Fibroblast of lung (primary cell): ENCODE measurements at regions not wholly inside any gene's neighbourhood (a gene's known extent, or its start where the extent isn't known, plus 50 kb on each side); places are given as distances from the start of the nearest gene placed in this dataset.

Source experiments
- DNase-seq, 2 donors: peaks; one replicate each; pipeline versions ENCODE4 v3.0.0 to v3.0.0-alpha.2; 2010; ENCODE audit warnings: low read depth in 2 of 2
- H2AFZ ChIP-seq: 2 replicates; pipeline ENCODE4 v1.5.1; 2012; ENCODE audit warnings: low read length, control low read depth, inconsistent platforms
- H3K27ac ChIP-seq: 2 replicates; pipeline ENCODE4 v1.5.1; 2011; ENCODE audit warnings: low read length, control low read depth; ENCODE audit not compliant: insufficient read depth
- H3K27me3 ChIP-seq: 2 replicates; pipeline ENCODE4 v1.5.1; 2011; ENCODE audit warnings: mild to moderate bottlenecking, low read length; ENCODE audit not compliant: control insufficient read depth, insufficient read depth
- H3K36me3 ChIP-seq: 2 replicates; pipeline ENCODE4 v1.5.1; 2011; ENCODE audit warnings: low read length; ENCODE audit not compliant: control insufficient read depth, insufficient read depth
- H3K4me1 ChIP-seq: 2 replicates; pipeline ENCODE4 v1.5.1; 2011; ENCODE audit warnings: low read length; ENCODE audit not compliant: control insufficient read depth, insufficient read depth; ENCODE audit errors: extremely low read depth
- H3K4me2 ChIP-seq: 2 replicates; pipeline ENCODE4 v1.5.1; 2011; ENCODE audit warnings: low read length, control low read depth; ENCODE audit not compliant: insufficient read depth; ENCODE audit errors: extremely low read depth
- H3K4me3 ChIP-seq, 4 experiments: fragments of 200-600 bp in 1 of 4; sonication (generic) in 1 of 4; replicated peaks in 1 of 4; 2 replicates each; pipeline ENCODE4 v1.5.1; 2011 to 2016; ENCODE audit warnings: low read length in 4 of 4, low read depth in 3 of 4, mild to moderate bottlenecking in 3 of 4, control low read depth in 2 of 4, inconsistent platforms in 1 of 4, mixed read lengths in 1 of 4; ENCODE audit not compliant: insufficient read depth in 1 of 4; ENCODE audit errors: control extremely low read depth in 1 of 4
- H3K79me2 ChIP-seq: 2 replicates; pipeline ENCODE4 v1.5.1; 2012; ENCODE audit warnings: mild to moderate bottlenecking, low read length, inconsistent platforms; ENCODE audit not compliant: control insufficient read depth, insufficient read depth
- H3K9ac ChIP-seq: 2 replicates; pipeline ENCODE4 v1.5.1; 2011; ENCODE audit warnings: mild to moderate bottlenecking, low read length, control low read depth; ENCODE audit not compliant: insufficient read depth
- H3K9me3 ChIP-seq: 2 replicates; pipeline ENCODE4 v1.5.1; 2012; ENCODE audit warnings: low read depth, low read length; ENCODE audit not compliant: control insufficient read depth, insufficient read depth
- H4K20me1 ChIP-seq: 2 replicates; pipeline ENCODE4 v1.5.1; 2011; ENCODE audit warnings: low read length; ENCODE audit not compliant: control insufficient read depth, insufficient read depth; ENCODE audit errors: extremely low read depth
- EZH2 ChIP-seq: IDR thresholded peaks from 2 replicates; pipeline ENCODE4 v1.5.1; 2012; ENCODE audit warnings: low read length, control low read depth, mild to moderate bottlenecking; ENCODE audit errors: missing control alignments
- TF ChIP-seq, protein P1 (sequence below), 2 donors: IDR thresholded peaks in 1 of 2; conservative IDR thresholded peaks in 1 of 2; 1 replicate in 1 of 2; 2 replicates in 1 of 2; pipeline ENCODE4 v1.5.1; 2011 to 2012; ENCODE audit warnings: low read length in 2 of 2, control low read depth in 1 of 2, inconsistent platforms in 1 of 2, low read depth in 1 of 2, mild to moderate bottlenecking in 1 of 2

DNA sequence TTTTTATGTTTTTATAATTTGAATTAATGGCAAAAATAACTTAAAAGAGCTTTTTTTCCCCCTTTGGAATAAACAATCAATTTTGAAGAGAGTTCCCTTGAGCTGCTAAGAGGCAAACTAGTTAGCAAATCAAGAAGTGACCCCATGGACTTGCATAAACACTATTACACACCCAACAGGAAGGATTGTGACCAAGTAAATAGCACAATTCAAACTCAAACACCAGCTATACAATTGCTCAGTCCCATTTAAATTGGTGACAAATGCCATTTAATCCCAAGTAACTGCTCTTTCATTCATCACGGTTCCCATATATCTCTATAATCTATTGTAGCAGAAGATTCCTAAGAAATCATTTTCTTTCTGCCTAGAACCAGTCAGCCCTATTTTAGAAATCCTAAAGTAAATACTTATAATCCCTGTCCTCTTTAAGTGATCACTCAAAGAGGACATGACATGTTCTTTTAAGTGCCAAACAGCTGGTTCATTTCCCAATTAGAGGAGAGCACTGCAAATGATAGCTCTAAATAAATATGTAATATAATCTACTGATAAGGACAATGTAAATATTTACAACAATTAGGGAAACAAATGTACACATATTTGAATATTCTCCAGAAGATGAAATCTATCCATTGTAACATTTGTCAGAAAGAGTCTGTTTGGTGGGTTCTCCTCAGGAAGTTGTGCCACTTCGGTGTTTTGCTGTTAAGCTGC lies 137.8 kb upstream of the ADAMTS9 start:
- Histone ChIP-seq H3K4me1 (peaks cover 2% of the 10 kb centered on the region), H4K20me1 (no peaks in the 10 kb centered on the region), H3K4me3 (no peak overlapping the region), H3K4me2 (no peak overlapping the region), H3K9me3 (no peaks in the 10 kb centered on the region), H3K36me3 (no peaks in the 10 kb centered on the region), H2AFZ (no peak overlapping the region), H3K79me2 (no peaks in the 10 kb centered on the region), H3K27ac (no peak overlapping the region), H3K9ac (no peak overlapping the region), H3K27me3 (no peaks in the 10 kb centered on the region)
- DNase-seq = peak in 1 of 2 donors; percentile 39
- TF ChIP-seq, protein P1, sequence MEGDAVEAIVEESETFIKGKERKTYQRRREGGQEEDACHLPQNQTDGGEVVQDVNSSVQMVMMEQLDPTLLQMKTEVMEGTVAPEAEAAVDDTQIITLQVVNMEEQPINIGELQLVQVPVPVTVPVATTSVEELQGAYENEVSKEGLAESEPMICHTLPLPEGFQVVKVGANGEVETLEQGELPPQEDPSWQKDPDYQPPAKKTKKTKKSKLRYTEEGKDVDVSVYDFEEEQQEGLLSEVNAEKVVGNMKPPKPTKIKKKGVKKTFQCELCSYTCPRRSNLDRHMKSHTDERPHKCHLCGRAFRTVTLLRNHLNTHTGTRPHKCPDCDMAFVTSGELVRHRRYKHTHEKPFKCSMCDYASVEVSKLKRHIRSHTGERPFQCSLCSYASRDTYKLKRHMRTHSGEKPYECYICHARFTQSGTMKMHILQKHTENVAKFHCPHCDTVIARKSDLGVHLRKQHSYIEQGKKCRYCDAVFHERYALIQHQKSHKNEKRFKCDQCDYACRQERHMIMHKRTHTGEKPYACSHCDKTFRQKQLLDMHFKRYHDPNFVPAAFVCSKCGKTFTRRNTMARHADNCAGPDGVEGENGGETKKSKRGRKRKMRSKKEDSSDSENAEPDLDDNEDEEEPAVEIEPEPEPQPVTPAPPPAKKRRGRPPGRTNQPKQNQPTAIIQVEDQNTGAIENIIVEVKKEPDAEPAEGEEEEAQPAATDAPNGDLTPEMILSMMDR (conservative IDR thresholded peaks at IDR 0.05 in 1 of 2, IDR thresholded peaks at IDR 0.05 in 1 of 2; ENCODE audit: low read depth in 1 of 2, low read length in 2 of 2) = no peak
- TF ChIP-seq EZH2 = no peak

DNA sequence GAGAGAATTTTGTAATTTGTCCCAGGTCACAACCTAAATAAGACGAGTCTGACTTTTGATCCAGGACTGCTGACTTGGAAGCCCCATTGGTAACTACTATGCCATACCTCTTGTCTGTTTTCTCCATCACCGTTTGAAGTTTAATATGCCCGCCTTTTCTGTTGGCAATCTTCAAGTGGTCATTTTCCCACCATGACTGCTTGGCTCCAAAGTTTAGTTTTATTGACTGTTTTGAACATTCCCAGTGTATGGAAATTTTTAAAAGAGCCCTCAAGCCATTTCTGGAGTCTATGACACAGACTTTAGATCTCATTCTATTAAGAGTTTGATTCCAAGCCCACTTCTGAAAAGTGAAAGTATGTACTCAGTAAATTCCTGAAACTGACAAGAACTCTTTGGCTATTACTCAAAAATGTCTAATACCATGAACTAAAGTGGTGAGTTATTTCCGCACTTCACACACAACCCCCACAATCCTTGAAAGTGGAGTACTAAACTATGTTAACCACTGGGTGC lies 136.7 kb upstream of the ADAMTS9 start:
- DNase-seq = peak; percentile 30 to 52
- no peaks in the 10 kb centered on the region for H3K36me3 ChIP-seq
- no peaks in the 10 kb centered on the region for H3K9me3 ChIP-seq
- H3K9ac ChIP-seq = no peak overlapping the region
- peak overlapping the region; percentile 27 for H3K4me2 ChIP-seq
- no peak overlapping the region for H3K4me3 ChIP-seq
- H3K27ac ChIP-seq = no peak overlapping the region
- no peaks in the 10 kb centered on the region for H3K27me3 ChIP-seq
- H3K4me1 ChIP-seq = peaks cover 2% of the 10 kb centered on the region
- TF ChIP-seq EZH2 = no peak
- TF ChIP-seq, protein P1 (conservative IDR thresholded peaks at IDR 0.05 in 1 of 2, IDR thresholded peaks at IDR 0.05 in 1 of 2; ENCODE audit: low read depth in 1 of 2, low read length in 2 of 2) = no peak
- no peak overlapping the region for H2AFZ ChIP-seq
- no peaks in the 10 kb centered on the region for H4K20me1 ChIP-seq
- H3K79me2 ChIP-seq = no peaks in the 10 kb centered on the region

DNA sequence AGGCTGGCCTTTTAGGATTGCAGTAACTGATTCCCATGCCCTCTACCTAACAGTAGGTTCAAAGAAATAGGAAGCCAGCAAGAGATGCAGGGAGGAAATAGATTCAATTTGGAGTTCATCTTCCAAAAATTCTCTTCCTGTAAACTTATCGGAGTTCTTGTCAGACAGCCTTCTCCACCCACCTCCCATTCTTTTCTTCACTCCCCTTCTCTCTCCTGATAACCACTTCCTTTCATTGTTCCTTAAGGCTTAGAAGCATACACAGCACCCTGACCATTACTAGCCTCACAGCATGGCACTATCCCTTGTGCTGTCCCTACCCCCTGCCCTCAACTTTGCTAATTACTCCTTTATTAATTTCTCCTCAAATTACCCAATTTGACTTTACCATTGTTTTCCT lies 130.4 kb upstream of the ADAMTS9 start:
- no peaks in the 10 kb centered on the region for H4K20me1 ChIP-seq
- no peak for DNase-seq
- H3K27me3 ChIP-seq = no peaks in the 10 kb centered on the region
- H3K9me3 ChIP-seq = no peaks in the 10 kb centered on the region
- H3K79me2 ChIP-seq = no peaks in the 10 kb centered on the region
- H3K4me3 ChIP-seq = no peak overlapping the region
- H3K27ac ChIP-seq = no peak overlapping the region
- H3K4me2 ChIP-seq = no peak overlapping the region
- no peak overlapping the region for H3K9ac ChIP-seq
- TF ChIP-seq EZH2 = no peak
- TF ChIP-seq, protein P1 (conservative IDR thresholded peaks at IDR 0.05 in 1 of 2, IDR thresholded peaks at IDR 0.05 in 1 of 2; ENCODE audit: low read depth in 1 of 2, low read length in 2 of 2) = no peak
- H3K36me3 ChIP-seq = no peaks in the 10 kb centered on the region
- H3K4me1 ChIP-seq = peaks cover 4% of the 10 kb centered on the region
- H2AFZ ChIP-seq = no peak overlapping the region
